ENCODE measurements at regions not wholly inside any gene's neighbourhood (a gene's known extent, or its start where the extent isn't known, plus 50 kb on each side); places are given as distances from the start of the nearest gene placed in this dataset.

- no peak overlapping the region for H3K56ac ChIP-seq (ENCODE audit: extremely low read depth, insufficient read depth, low read length)
- peaks cover 4% of the 10 kb centered on the region for H3K9me3 ChIP-seq (ENCODE audit: control insufficient read depth, insufficient read depth, low read length)
- H3K18ac ChIP-seq (ENCODE audit: low read depth, low read length) = no peak overlapping the region
- no peak overlapping the region for H4K5ac ChIP-seq (ENCODE audit: low read depth, low read length)
- no peaks in the 10 kb centered on the region; the same call in 1 of the 2 replicates for H3K27me3 ChIP-seq (ENCODE audit: control insufficient read depth, insufficient read depth, low read length)
- H2BK5ac ChIP-seq (ENCODE audit: low read depth, low read length, poor library complexity, severe bottlenecking) = no peak overlapping the region
- ATAC-seq (ENCODE audit: low read depth) = no peak
- H3K4me2 ChIP-seq (ENCODE audit: low read depth, low read length) = no peak overlapping the region
- TF ChIP-seq POLR2A (IDR thresholded peaks at IDR 0.05; ENCODE audit: low read depth, low read length) (no peak), FOS (IDR thresholded peaks at IDR 0.05; ENCODE audit: low read depth, low read length) (no peak), CHD1 (IDR thresholded peaks at IDR 0.05; ENCODE audit: low read depth, low read length) (no peak), RCOR1 (IDR thresholded peaks at IDR 0.05; ENCODE audit: insufficient replicate concordance, low read length) (no peak), NFE2L2 (IDR thresholded peaks at IDR 0.05; ENCODE audit: low read depth, low read length) (no peak), RFX5 (IDR thresholded peaks at IDR 0.05; ENCODE audit: low read depth, low read length) (no peak), MXI1 (IDR thresholded peaks at IDR 0.05; ENCODE audit: borderline replicate concordance, low read depth, low read length) (no peak), RAD21 (IDR thresholded peaks at IDR 0.05; ENCODE audit: low read length) (no peak), BHLHE40 (IDR thresholded peaks at IDR 0.05; ENCODE audit: low read depth, low read length) (no peak), USF2 (IDR thresholded peaks at IDR 0.05; ENCODE audit: low read depth, low read length) (no peak), SMC3 (IDR thresholded peaks at IDR 0.05; ENCODE audit: low read depth, low read length) (no peak), CTCF (conservative IDR thresholded peaks at IDR 0.05; ENCODE audit: low read depth, low read length) (no peak)
- H2AK5ac ChIP-seq (ENCODE audit: low read depth, low read length) = no peak overlapping the region
- no peak overlapping the region for H2BK120ac ChIP-seq (ENCODE audit: low read depth, low read length)
- no peak overlapping the region for H3K4ac ChIP-seq (ENCODE audit: low read depth, low read length)
- no peak overlapping the region for H2BK15ac ChIP-seq (ENCODE audit: low read depth, low read length)
- BruUV-seq (replicated peaks) = no TSS peak
- no peaks in the 10 kb centered on the region for H3K79me1 ChIP-seq (ENCODE audit: low read depth in 1 of 2, low read length in 2 of 2)
- no peaks in the 10 kb centered on the region for H3K9me1 ChIP-seq (ENCODE audit: insufficient read depth, low read length)
- no peak overlapping the region for H3K14ac ChIP-seq (replicated peaks; ENCODE audit: low read depth, low read length)
- WGBS, 2 experiments (ENCODE audit: extremely low coverage in 2 of 2, insufficient read length in 1 of 2) = 100% methylated on average over 1 of the region's 9 CpGs; no CpG with 5 or more reads in 1 of the 2 experiments
- dilution Hi-C loops (cut with HindIII; ENCODE audit: low sequenced_read_pairs, unreplicated experiment) = no loop called here
- H2AFZ ChIP-seq (replicated peaks; ENCODE audit: low read length, poor library complexity) = no peak overlapping the region
- ChIA-PET CTCF (no interaction called here), POLR2A (ENCODE audit: unreplicated experiment) (no interaction called here)
- H4K91ac ChIP-seq (ENCODE audit: insufficient read depth, low read depth, low read length) = no peak overlapping the region
- H3K4me1 ChIP-seq (ENCODE audit: control insufficient read depth, insufficient read depth, low read length) = no peaks in the 10 kb centered on the region
- H3K23ac ChIP-seq (ENCODE audit: low read depth, low read length) = no peak overlapping the region
- no peak overlapping the region for H2BK20ac ChIP-seq (ENCODE audit: low read depth, low read length)
- intact Hi-C loops (cut with micrococcal nuclease) = no loop called here
- no peak overlapping the region for H2AK9ac ChIP-seq (replicated peaks; ENCODE audit: low read depth, low read length, poor library complexity)
- no peak for DNase-seq
- H3K27ac ChIP-seq (ENCODE audit: insufficient read depth, low read length) = no peak overlapping the region
- no peak overlapping the region for H4K8ac ChIP-seq (ENCODE audit: low read depth in 2 of 2, low read length in 2 of 2)
- no peaks in the 10 kb centered on the region for H4K20me1 ChIP-seq (ENCODE audit: insufficient read depth, low read length)
- H3K36me3 ChIP-seq (ENCODE audit: control insufficient read depth, insufficient read depth, low read length) = no peaks in the 10 kb centered on the region
- H3K4me3 ChIP-seq (ENCODE audit: insufficient read depth, low read depth, low read length) = no peak overlapping the region
- in situ Hi-C loops (cut with MboI; ENCODE audit: low sequenced_read_pairs) = no loop called here
- no peak overlapping the region for H3K9ac ChIP-seq (ENCODE audit: low read depth, low read length)
Measured at GRCh38 chr14:92236243-92236900, 86.6 kb upstream of the SLC24A4 start.
